ENCODE measurements at regions not wholly inside any gene's neighbourhood (a gene's known extent, or its start where the extent isn't known, plus 50 kb on each side); places are given as distances from the start of the nearest gene placed in this dataset.

DNA sequence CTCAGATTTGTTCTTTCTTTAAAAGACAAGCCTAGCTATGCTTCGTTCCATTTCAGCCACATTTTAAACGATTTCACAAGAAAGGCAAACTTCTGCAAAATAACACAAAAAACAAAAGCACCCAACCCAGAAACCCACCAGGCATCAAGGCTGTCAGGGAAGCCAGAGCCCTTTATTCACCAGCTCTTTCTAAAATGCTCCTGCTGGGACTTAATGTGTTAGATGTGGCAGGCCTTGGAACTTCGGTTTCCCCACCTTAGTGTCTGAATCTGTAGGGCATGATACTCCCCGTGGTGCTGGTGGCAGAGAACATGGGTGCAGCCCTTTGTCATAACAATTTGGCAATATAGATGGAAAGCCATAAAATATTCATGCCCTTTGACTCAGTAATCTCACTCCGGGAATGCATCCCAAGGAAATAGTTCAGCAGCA is 56.8 kb upstream of the LCTL start:
- TF ChIP-seq CTCF (IDR thresholded peaks at IDR 0.05): no peak
- no peak for TF ChIP-seq EP300 (IDR thresholded peaks at IDR 0.05)
- TF ChIP-seq POLR2A (IDR thresholded peaks at IDR 0.05): no peak

All from sigmoid colon (tissue), 4 donors.